ENCODE measurements at regions not wholly inside any gene's neighbourhood (a gene's known extent, or its start where the extent isn't known, plus 50 kb on each side); places are given as distances from the start of the nearest gene placed in this dataset.

- H2BK120ac ChIP-seq (ENCODE audit: insufficient read depth, low read length, poor library complexity): no peak overlapping the region
- H3K27me3 ChIP-seq (ENCODE audit: insufficient read depth, low read length): no peaks in the 10 kb centered on the region
- H3K79me2 ChIP-seq (ENCODE audit: control insufficient read depth, insufficient read depth, low read length, poor library complexity): peaks cover 2% of the 10 kb centered on the region
- no peak overlapping the region for H2AK5ac ChIP-seq (ENCODE audit: low read length)
- no peaks in the 10 kb centered on the region for H3K9me3 ChIP-seq (ENCODE audit: insufficient read depth, low read depth, low read length)
- peaks cover 8 to 14% of the 10 kb centered on the region in 2 experiments for H3K4me1 ChIP-seq (ENCODE audit: control insufficient read depth in 1 of 2, insufficient read depth in 2 of 2, low read length in 2 of 2)
- no peak overlapping the region for H2BK5ac ChIP-seq (ENCODE audit: low read depth, low read length, poor library complexity)
- no peak overlapping the region for H3K23ac ChIP-seq (ENCODE audit: low read length)
- no peak overlapping the region for H4K91ac ChIP-seq (ENCODE audit: low read depth, low read length)
- no peak overlapping the region for H2AFZ ChIP-seq (ENCODE audit: insufficient read depth, low read length, poor library complexity)
- no peak overlapping the region for H3K14ac ChIP-seq (ENCODE audit: low read length)
- no CpG with 5 or more reads among the region's 3 CpGs for WGBS (ENCODE audit: extremely low coverage, insufficient coverage, insufficient read length)
- peaks cover 8% of the 10 kb centered on the region for H3K79me1 ChIP-seq (ENCODE audit: low read length)
- H3K4me2 ChIP-seq (ENCODE audit: low read length): no peak overlapping the region
- no peak for DNase-seq
- no peak overlapping the region for H3K27ac ChIP-seq (ENCODE audit: low read depth, low read length)
- no peak overlapping the region for H3K18ac ChIP-seq (ENCODE audit: low read length)
- no peaks in the 10 kb centered on the region for H3K36me3 ChIP-seq (ENCODE audit: control insufficient read depth in 1 of 2, insufficient read depth in 2 of 2, low read length in 2 of 2)
- no peak overlapping the region for H3K4ac ChIP-seq (ENCODE audit: low read depth, low read length)
- H3K9ac ChIP-seq (ENCODE audit: low read length): no peak overlapping the region
- H4K12ac ChIP-seq (ENCODE audit: low read depth, low read length): no peak overlapping the region
- no peak overlapping the region for H4K8ac ChIP-seq (ENCODE audit: low read depth, low read length)
- no peak overlapping the region for H3K4me3 ChIP-seq (ENCODE audit: low read depth, low read length)
- H2BK12ac ChIP-seq (ENCODE audit: low read length): no peak overlapping the region
Observed at GRCh38 chr5:28402590-28403301, 1364.4 kb upstream of the CDH9 start.

- no peak overlapping the region for H3K4me2 ChIP-seq (ENCODE audit: low read length)
- no peak for DNase-seq
- H3K4ac ChIP-seq (ENCODE audit: low read depth, low read length): no peak overlapping the region
- H2BK120ac ChIP-seq (ENCODE audit: insufficient read depth, low read length, poor library complexity): no peak overlapping the region
- H3K79me2 ChIP-seq (ENCODE audit: control insufficient read depth, insufficient read depth, low read length, poor library complexity): peaks cover 2% of the 10 kb centered on the region
- no peak overlapping the region for H3K9ac ChIP-seq (ENCODE audit: low read length)
- H4K12ac ChIP-seq (ENCODE audit: low read depth, low read length): no peak overlapping the region
- no peak overlapping the region for H3K27ac ChIP-seq (ENCODE audit: low read depth, low read length)
- H3K23ac ChIP-seq (ENCODE audit: low read length): no peak overlapping the region
- H2BK12ac ChIP-seq (ENCODE audit: low read length): no peak overlapping the region
- H2BK5ac ChIP-seq (ENCODE audit: low read depth, low read length, poor library complexity): no peak overlapping the region
- no peak overlapping the region for H3K18ac ChIP-seq (ENCODE audit: low read length)
- no peak overlapping the region for H3K14ac ChIP-seq (ENCODE audit: low read length)
- no peak overlapping the region for H4K8ac ChIP-seq (ENCODE audit: low read depth, low read length)
- no peak overlapping the region for H4K91ac ChIP-seq (ENCODE audit: low read depth, low read length)
- H3K4me1 ChIP-seq (ENCODE audit: control insufficient read depth in 1 of 2, insufficient read depth in 2 of 2, low read length in 2 of 2): peaks cover 10 to 14% of the 10 kb centered on the region in 2 experiments
- no peaks in the 10 kb centered on the region for H3K27me3 ChIP-seq (ENCODE audit: insufficient read depth, low read length)
- no peaks in the 10 kb centered on the region for H3K9me3 ChIP-seq (ENCODE audit: insufficient read depth, low read depth, low read length)
- H2AFZ ChIP-seq (ENCODE audit: insufficient read depth, low read length, poor library complexity): no peak overlapping the region
- WGBS (ENCODE audit: extremely low coverage, insufficient coverage, insufficient read length): no CpG with 5 or more reads among the region's 2 CpGs
- no peak overlapping the region for H2AK5ac ChIP-seq (ENCODE audit: low read length)
- H3K36me3 ChIP-seq (ENCODE audit: control insufficient read depth in 1 of 2, insufficient read depth in 2 of 2, low read length in 2 of 2): no peaks in the 10 kb centered on the region
- no peak overlapping the region for H3K4me3 ChIP-seq (ENCODE audit: low read depth, low read length)
- peaks cover 11% of the 10 kb centered on the region for H3K79me1 ChIP-seq (ENCODE audit: low read length)
Observed at GRCh38 chr5:28400076-28400475, 1361.7 kb upstream of the CDH9 start.

GRCh38 chr5:28399211-28399610 lies 1360.8 kb upstream of the CDH9 start:
- Histone ChIP-seq H2BK5ac (ENCODE audit: low read depth, low read length, poor library complexity) (no peak overlapping the region), H4K91ac (ENCODE audit: low read depth, low read length) (no peak overlapping the region), H3K27ac (ENCODE audit: low read depth, low read length) (no peak overlapping the region), H3K27me3 (ENCODE audit: insufficient read depth, low read length) (no peaks in the 10 kb centered on the region), H3K36me3 (ENCODE audit: control insufficient read depth in 1 of 2, insufficient read depth in 2 of 2, low read length in 2 of 2) (no peaks in the 10 kb centered on the region), H3K79me2 (ENCODE audit: control insufficient read depth, insufficient read depth, low read length, poor library complexity) (peaks cover 2% of the 10 kb centered on the region), H2BK120ac (ENCODE audit: insufficient read depth, low read length, poor library complexity) (no peak overlapping the region), H3K9ac (ENCODE audit: low read length) (no peak overlapping the region), H3K18ac (ENCODE audit: low read length) (no peak overlapping the region), H3K4me3 (ENCODE audit: low read depth, low read length) (no peak overlapping the region), H2BK12ac (ENCODE audit: low read length) (no peak overlapping the region), H4K12ac (ENCODE audit: low read depth, low read length) (no peak overlapping the region), H2AK5ac (ENCODE audit: low read length) (no peak overlapping the region), H3K4me2 (ENCODE audit: low read length) (no peak overlapping the region), H3K9me3 (ENCODE audit: insufficient read depth, low read depth, low read length) (no peaks in the 10 kb centered on the region), H3K23ac (ENCODE audit: low read length) (no peak overlapping the region), H4K8ac (ENCODE audit: low read depth, low read length) (no peak overlapping the region), H3K4ac (ENCODE audit: low read depth, low read length) (no peak overlapping the region), H3K14ac (ENCODE audit: low read length) (no peak overlapping the region), H2AFZ (ENCODE audit: insufficient read depth, low read length, poor library complexity) (no peak overlapping the region), H3K79me1 (ENCODE audit: low read length) (peaks cover 7% of the 10 kb centered on the region), H3K4me1 (ENCODE audit: control insufficient read depth in 1 of 2, insufficient read depth in 2 of 2, low read length in 2 of 2) (peaks cover 8 to 10% of the 10 kb centered on the region in 2 experiments)
- no peak for DNase-seq

GRCh38 chr5:28398185-28398584 lies 1359.8 kb upstream of the CDH9 start:
- Histone ChIP-seq H3K14ac (ENCODE audit: low read length) (no peak overlapping the region), H3K27me3 (ENCODE audit: insufficient read depth, low read length) (no peaks in the 10 kb centered on the region), H3K79me2 (ENCODE audit: control insufficient read depth, insufficient read depth, low read length, poor library complexity) (no peaks in the 10 kb centered on the region), H2BK5ac (ENCODE audit: low read depth, low read length, poor library complexity) (peak overlapping the region; percentile 88), H3K79me1 (ENCODE audit: low read length) (peaks cover 5% of the 10 kb centered on the region), H2BK12ac (ENCODE audit: low read length) (peak overlapping the region; percentile 87), H3K4me2 (ENCODE audit: low read length) (no peak overlapping the region), H4K91ac (ENCODE audit: low read depth, low read length) (peak overlapping the region; percentile 55), H3K23ac (ENCODE audit: low read length) (no peak overlapping the region), H2BK120ac (ENCODE audit: insufficient read depth, low read length, poor library complexity) (peak overlapping the region; percentile 72), H3K4me1 (ENCODE audit: control insufficient read depth in 1 of 2, insufficient read depth in 2 of 2, low read length in 2 of 2) (peaks cover 5% of the 10 kb centered on the region in 2 experiments), H2AFZ (ENCODE audit: insufficient read depth, low read length, poor library complexity) (no peak overlapping the region), H3K4me3 (ENCODE audit: low read depth, low read length) (no peak overlapping the region), H3K9ac (ENCODE audit: low read length) (no peak overlapping the region), H4K12ac (ENCODE audit: low read depth, low read length) (no peak overlapping the region), H3K18ac (ENCODE audit: low read length) (no peak overlapping the region), H2AK5ac (ENCODE audit: low read length) (no peak overlapping the region), H3K36me3 (ENCODE audit: control insufficient read depth in 1 of 2, insufficient read depth in 2 of 2, low read length in 2 of 2) (no peaks in the 10 kb centered on the region), H3K9me3 (ENCODE audit: insufficient read depth, low read depth, low read length) (no peaks in the 10 kb centered on the region), H4K8ac (ENCODE audit: low read depth, low read length) (peak overlapping the region; percentile 73), H3K4ac (ENCODE audit: low read depth, low read length) (no peak overlapping the region), H3K27ac (ENCODE audit: low read depth, low read length) (peak overlapping the region; percentile 83)
- WGBS (ENCODE audit: extremely low coverage, insufficient coverage, insufficient read length): no CpG with 5 or more reads among the region's 3 CpGs
- no peak for DNase-seq
